ENCODE measurements at regions not wholly inside any gene's neighbourhood (a gene's known extent, or its start where the extent isn't known, plus 50 kb on each side); places are given as distances from the start of the nearest gene placed in this dataset.

DNA sequence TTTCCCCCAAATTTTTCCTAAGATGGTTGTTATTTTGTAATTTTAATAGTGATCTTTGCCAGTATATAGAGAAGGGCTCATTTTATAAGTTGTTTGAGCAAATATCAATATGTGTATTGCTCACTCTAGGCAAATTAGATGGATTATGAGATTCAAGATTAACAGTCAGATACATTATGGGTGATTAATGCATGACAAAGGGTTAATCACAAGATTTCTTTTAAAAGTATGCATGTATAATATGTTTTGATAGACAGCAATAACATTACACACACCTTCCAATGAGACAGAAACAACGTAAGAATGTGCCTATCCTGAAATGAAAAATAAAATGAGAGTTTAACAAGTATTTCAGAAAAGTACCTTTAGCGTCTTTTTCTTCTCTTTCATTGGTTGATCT lies 547.6 kb upstream of the AGTR1 start:
- no peak for DNase-seq (ENCODE audit: low spot score)

DNA sequence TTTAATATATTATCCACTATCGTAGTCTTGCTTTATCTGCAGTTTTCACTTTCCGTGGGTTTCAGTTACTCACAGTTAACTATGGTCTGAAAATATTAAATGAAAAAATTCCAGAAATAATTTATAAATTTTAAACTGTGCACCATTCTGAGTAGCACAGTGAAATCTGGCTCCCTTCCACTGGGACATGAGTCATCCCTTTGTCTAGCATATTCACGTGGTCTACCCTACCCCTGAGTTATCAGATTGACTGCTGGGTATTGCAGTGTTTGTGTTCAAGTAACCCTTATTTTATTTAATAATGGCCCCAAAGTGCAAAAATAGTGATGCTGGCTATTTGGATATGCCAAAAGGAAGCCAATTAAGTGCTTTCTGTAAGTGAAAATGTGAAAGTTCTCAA lies 539.5 kb upstream of the AGTR1 start:
- peak; percentile 54 for DNase-seq (ENCODE audit: low spot score)

- no peak for DNase-seq (ENCODE audit: low spot score)
These were observed 535.6 kb upstream of the AGTR1 start for GRCh38 chr3:148162132-148162531.

GRCh38 chr3:148168347-148168746 lies 529.4 kb upstream of the AGTR1 start:
- DNase-seq (ENCODE audit: low spot score): no peak

- DNase-seq (ENCODE audit: low spot score): no peak
These were observed 523.9 kb upstream of the AGTR1 start for GRCh38 chr3:148173851-148174250.

GRCh38 chr3:148175214-148175613 lies 522.5 kb upstream of the AGTR1 start:
- peak; percentile 43 for DNase-seq (ENCODE audit: low spot score)

GRCh38 chr3:148178503-148178902 lies 519.2 kb upstream of the AGTR1 start:
- DNase-seq (ENCODE audit: low spot score): peak; percentile 72

DNA sequence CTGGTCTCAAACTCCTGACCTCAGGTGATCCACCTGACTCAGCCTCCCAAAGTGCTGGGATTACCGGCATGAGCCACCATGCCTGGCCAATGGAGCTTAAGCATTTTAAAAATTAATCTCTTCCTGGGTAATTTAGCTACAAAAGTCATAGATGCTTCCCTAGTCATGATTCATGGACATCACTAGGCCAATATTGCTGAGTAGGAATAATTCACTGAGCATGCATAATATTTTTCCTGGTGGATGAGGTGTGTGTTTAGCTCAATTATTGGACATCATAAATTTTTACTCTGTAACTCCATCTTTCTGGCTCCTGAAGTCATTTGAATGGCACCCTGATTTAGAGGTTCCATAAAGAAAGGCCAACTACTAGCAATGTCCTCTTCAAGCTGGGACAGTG lies 512.9 kb upstream of the AGTR1 start:
- no peak for DNase-seq (ENCODE audit: low spot score)

- DNase-seq (ENCODE audit: low spot score): no peak
These were observed 510.8 kb upstream of the AGTR1 start for GRCh38 chr3:148186881-148187280.

- DNase-seq (ENCODE audit: low spot score): no peak
These were observed 510.4 kb upstream of the AGTR1 start for GRCh38 chr3:148187296-148187695.

- peak; percentile 84 for DNase-seq (ENCODE audit: low spot score)
These were observed 507.2 kb upstream of the AGTR1 start for GRCh38 chr3:148190441-148190990.

- DNase-seq (ENCODE audit: low spot score): no peak
These were observed 505.7 kb upstream of the AGTR1 start for GRCh38 chr3:148191966-148192365.

DNA sequence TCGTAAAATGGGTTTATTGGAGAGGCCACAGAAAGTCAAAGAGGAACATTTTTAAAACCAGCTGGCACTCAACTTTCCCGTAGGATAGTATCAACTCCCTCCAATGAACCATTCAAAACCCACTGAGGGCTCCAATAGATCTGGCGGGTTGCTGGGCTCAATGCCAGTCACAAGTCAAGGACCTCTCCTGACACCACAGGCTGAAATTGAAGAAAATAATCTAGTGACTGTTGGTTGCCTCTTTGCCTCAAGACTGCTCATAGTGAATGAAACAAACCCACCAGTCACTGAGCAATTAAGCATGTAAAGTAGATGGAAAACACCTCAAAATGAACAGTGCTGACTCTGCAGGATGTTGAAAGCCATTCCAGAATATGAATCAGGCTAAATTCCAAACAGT lies 500.6 kb upstream of the AGTR1 start:
- DNase-seq (ENCODE audit: low spot score): no peak

DNA sequence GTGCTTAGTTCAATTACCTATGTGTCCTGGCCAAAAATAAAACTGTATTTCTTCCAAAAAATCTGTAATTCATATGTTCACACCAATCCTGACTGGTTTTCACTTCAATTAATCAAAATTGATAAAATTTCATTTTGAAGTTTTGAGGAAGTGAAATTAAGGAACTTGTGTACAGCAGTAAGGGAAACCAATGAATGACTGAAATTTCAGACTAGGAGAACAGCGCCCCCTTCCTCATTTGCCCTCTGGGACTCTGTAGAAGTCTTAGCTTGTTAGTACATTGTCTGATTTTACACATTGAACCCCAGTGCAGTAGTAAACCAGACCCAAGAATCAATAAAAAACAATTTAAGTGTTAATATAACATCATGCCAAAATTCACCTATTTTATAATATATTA lies 495.3 kb upstream of the AGTR1 start:
- no peak for DNase-seq (ENCODE audit: low spot score)

- no peak for DNase-seq (ENCODE audit: low spot score)
These were observed 494.2 kb upstream of the AGTR1 start for GRCh38 chr3:148203297-148204010.

- no peak for DNase-seq (ENCODE audit: low spot score)
These were observed 493.6 kb upstream of the AGTR1 start for GRCh38 chr3:148204131-148204530.

DNA sequence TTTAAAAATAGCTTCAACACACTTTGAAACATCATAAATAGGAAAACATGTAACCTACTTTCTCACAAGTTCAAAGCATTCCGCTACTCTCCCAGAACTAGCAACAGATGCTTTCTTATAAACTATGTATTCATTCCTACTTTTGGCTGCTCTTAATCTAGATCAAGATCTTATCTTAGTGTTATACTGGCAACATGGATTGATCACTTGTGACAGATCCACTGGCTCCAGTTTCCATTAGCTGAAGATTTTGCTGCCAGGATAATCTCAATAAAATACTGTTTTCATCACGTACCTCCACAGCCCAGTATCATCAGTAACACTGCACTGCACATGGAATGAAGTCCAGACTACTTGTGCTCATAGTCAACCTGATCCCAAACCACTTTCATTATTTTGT lies 491.7 kb upstream of the AGTR1 start:
- no peak for DNase-seq (ENCODE audit: low spot score)

DNA sequence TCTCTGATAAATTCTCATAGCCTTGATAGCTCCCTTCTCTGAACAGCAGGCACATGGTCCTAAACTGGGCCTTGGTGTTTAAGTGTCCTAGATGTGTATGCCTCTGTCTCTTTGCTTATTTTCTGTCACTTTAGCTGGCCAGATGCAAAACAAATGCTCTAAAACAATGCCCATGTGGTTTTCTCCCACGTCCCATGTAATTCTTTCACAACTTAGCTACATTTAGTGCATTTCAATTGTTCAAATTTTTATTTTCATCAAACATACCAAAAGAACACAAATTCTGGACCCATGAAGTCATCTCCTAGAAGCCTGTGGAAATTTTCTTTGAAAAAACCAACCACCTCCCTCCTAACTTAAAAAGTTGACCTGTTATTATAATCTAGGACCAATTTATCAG lies 491.3 kb upstream of the AGTR1 start:
- DNase-seq (ENCODE audit: low spot score): no peak

- no peak for DNase-seq (ENCODE audit: low spot score)
These were observed 488.7 kb upstream of the AGTR1 start for GRCh38 chr3:148208975-148209374.

DNA sequence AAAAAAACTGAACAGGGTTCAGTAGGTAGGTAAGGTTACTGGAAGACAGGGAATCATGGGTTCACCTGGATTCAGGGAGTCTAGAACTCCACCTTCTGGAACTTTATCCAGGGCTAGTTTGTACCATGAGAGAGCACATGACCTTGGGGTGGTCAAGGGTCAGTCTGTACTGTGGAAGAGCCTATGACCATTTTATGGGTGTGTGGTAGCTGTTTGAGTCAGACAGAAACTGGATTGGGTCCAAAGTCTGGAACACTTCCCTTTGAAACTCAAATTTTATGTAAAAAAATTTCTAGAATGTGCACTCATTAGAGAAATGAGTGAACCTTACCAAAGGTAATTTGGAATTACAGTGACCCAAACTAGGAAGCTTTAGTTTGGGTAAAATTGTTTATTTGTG lies 486.0 kb upstream of the AGTR1 start:
- DNase-seq (ENCODE audit: low spot score): peak; percentile 10

- DNase-seq (ENCODE audit: low spot score): no peak
These were observed 483.0 kb upstream of the AGTR1 start for GRCh38 chr3:148214705-148215104.

GRCh38 chr3:148217317-148217716 lies 480.4 kb upstream of the AGTR1 start:
- DNase-seq (ENCODE audit: low spot score): no peak

DNA sequence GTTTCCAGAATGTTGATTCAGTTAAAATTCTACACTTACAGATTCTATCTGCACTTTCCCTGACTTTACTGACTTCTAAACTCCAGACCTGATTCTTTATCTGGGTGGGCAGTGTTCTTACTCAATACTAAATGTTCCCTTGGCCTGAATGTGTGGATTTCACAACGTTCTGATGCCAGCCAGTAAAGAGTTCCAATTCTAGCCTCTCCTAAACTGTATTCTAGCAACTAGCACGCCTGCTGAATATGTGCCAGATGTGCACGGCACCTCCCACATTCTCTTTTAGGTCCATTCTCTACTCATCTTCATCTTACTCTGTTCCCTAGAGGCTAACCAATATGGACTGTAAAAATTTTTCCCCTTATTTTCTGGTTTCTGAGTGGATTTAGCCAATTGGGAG lies 479.5 kb upstream of the AGTR1 start:
- DNase-seq (ENCODE audit: low spot score): no peak

DNA sequence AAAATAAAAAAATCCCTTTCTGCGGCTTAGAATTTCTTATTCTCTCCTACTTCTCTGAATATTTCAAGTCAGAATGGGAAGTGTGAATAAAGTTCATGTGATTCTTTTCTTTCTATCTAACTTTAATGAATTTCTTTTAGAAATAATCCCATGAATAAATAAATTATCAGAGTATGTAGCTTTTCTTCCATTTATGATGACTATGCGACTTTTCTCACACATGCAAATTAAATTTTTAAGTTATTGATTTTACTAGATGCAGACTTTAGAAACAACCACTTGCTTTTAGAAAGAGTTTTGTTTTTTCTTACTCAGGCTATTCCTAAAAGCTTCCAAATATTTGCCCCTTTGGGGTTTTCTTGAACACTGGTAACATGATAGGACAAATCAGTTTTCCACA lies 477.7 kb upstream of the AGTR1 start:
- no peak for DNase-seq (ENCODE audit: low spot score)
